ENCODE measurements at regions not wholly inside any gene's neighbourhood (a gene's known extent, or its start where the extent isn't known, plus 50 kb on each side); places are given as distances from the start of the nearest gene placed in this dataset.

DNA sequence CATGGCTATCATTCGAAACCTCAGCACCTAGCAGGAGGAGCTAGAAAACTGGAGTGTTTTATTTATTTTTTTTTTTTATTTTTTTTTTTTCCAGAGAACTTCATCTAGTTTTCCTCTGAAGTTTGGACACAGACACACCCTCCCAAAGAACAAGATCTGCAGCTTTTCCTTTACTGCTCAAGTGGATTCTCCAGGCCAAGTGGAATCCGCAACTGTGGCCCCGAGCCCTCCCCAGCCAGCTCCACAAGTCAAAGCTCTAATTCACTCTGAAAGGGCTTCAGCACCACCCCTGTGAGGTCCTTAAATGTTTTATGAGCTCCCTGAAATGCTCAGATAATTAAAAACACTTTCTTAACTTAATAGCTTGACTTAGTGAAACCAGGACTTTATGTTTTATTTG, 332.1 kb upstream of the DYNLRB2 start:
- no peak for TF ChIP-seq POLR2A (IDR thresholded peaks at IDR 0.05)
- TF ChIP-seq, protein P1, sequence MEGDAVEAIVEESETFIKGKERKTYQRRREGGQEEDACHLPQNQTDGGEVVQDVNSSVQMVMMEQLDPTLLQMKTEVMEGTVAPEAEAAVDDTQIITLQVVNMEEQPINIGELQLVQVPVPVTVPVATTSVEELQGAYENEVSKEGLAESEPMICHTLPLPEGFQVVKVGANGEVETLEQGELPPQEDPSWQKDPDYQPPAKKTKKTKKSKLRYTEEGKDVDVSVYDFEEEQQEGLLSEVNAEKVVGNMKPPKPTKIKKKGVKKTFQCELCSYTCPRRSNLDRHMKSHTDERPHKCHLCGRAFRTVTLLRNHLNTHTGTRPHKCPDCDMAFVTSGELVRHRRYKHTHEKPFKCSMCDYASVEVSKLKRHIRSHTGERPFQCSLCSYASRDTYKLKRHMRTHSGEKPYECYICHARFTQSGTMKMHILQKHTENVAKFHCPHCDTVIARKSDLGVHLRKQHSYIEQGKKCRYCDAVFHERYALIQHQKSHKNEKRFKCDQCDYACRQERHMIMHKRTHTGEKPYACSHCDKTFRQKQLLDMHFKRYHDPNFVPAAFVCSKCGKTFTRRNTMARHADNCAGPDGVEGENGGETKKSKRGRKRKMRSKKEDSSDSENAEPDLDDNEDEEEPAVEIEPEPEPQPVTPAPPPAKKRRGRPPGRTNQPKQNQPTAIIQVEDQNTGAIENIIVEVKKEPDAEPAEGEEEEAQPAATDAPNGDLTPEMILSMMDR (IDR thresholded peaks at IDR 0.05) = no peak

DNA sequence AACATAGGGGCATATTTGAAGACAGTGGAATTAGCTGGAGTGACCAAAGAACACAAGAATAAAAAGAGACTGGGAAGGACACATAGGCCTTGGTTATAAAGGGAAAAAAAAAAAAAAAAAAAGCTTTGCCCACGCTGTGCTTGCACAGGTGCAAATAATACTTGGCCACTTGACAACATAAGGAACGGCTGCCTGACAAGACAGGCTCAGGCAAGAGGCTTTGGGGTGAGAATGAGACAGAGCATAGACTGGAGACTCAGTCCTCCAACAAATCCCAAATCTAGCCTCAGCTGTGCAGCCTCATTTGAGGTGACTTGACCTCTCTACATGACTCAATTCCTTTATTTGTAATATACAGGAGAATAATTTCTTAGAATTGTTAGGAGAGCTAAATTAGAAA, 332.8 kb upstream of the DYNLRB2 start:
- Histone ChIP-seq H3K4me3 (no peak overlapping the region), H3K4me1 (no peaks in the 10 kb centered on the region), H3K27ac (no peak overlapping the region), H3K27me3 (no peaks in the 10 kb centered on the region), H3K9me3 (no peaks in the 10 kb centered on the region), H3K36me3 (no peaks in the 10 kb centered on the region)
- no peak for TF ChIP-seq POLR2A (IDR thresholded peaks at IDR 0.05)
- TF ChIP-seq, protein P1 (IDR thresholded peaks at IDR 0.05) = no peak
- no peak for DNase-seq

More for the DNA sequence above, 332.1 kb upstream of the DYNLRB2 start:
- H3K36me3 ChIP-seq = no peaks in the 10 kb centered on the region
- no peaks in the 10 kb centered on the region for H3K4me1 ChIP-seq
- H3K27me3 ChIP-seq = no peaks in the 10 kb centered on the region
- no peak overlapping the region for H3K4me3 ChIP-seq
- H3K27ac ChIP-seq = no peak overlapping the region
- no peaks in the 10 kb centered on the region for H3K9me3 ChIP-seq
- DNase-seq = no peak

DNA sequence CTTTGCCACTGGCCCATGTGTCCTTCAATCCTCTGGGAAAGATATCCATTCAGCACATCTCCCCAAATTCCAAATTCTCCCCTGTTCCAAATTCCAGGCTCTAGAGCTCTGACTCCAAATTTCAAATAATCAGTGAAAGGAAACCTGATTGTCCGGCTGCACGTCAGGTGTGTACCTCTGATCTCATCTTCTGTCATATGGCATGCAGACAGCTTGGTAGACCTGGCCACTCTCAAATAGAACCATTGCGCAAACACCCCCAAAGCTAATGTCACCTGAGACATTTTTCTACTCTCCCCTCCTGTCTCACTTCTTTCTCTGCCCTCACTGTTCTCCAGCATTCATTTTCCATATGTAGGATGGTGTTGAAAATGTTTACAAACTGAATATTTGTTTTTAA, 337.0 kb upstream of the DYNLRB2 start:
- H3K27me3 ChIP-seq = no peaks in the 10 kb centered on the region
- no peak for TF ChIP-seq POLR2A (IDR thresholded peaks at IDR 0.05)
- TF ChIP-seq, protein P1 (IDR thresholded peaks at IDR 0.05) = no peak
- H3K4me1 ChIP-seq = no peaks in the 10 kb centered on the region
- H3K9me3 ChIP-seq = no peaks in the 10 kb centered on the region
- DNase-seq = no peak
- no peak overlapping the region for H3K27ac ChIP-seq
- no peak overlapping the region for H3K4me3 ChIP-seq
- H3K36me3 ChIP-seq = no peaks in the 10 kb centered on the region

- DNase-seq = no peak
- Histone ChIP-seq H3K27ac (no peak overlapping the region), H3K9me3 (no peaks in the 10 kb centered on the region), H3K4me3 (no peak overlapping the region), H3K27me3 (no peaks in the 10 kb centered on the region), H3K36me3 (no peaks in the 10 kb centered on the region), H3K4me1 (no peaks in the 10 kb centered on the region)
- TF ChIP-seq POLR2A (IDR thresholded peaks at IDR 0.05) = no peak
- TF ChIP-seq, protein P1 (IDR thresholded peaks at IDR 0.05) = no peak
Measured at GRCh38 chr16:80202831-80203413, 337.9 kb upstream of the DYNLRB2 start.

GRCh38 chr16:80200079-80200478, 340.7 kb upstream of the DYNLRB2 start:
- Histone ChIP-seq H3K4me3 (no peak overlapping the region), H3K27me3 (no peaks in the 10 kb centered on the region), H3K4me1 (no peaks in the 10 kb centered on the region), H3K9me3 (no peaks in the 10 kb centered on the region), H3K36me3 (no peaks in the 10 kb centered on the region), H3K27ac (no peak overlapping the region)
- no peak for DNase-seq
- TF ChIP-seq, protein P1 (IDR thresholded peaks at IDR 0.05) = no peak
- no peak for TF ChIP-seq POLR2A (IDR thresholded peaks at IDR 0.05)

DNA sequence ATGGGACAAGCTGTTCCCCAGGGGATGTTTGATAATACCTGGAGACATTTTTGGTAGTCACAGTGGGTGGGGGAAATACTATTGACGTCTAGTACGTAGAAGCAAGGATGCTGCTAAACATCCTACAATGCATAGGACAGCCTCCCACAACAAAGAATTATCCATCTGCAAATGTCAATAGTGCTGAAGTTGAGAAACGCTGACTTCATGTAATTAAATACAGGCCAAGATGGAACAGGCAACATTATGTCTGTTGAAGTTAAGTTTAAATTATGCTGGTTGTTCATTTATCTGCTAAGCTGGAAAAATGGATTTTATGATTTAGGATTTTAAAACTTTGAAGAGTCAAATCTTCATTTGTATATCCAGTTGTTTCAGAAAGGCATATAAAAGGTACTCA, 341.2 kb upstream of the DYNLRB2 start:
- TF ChIP-seq POLR2A (IDR thresholded peaks at IDR 0.05) = no peak
- TF ChIP-seq, protein P1 (IDR thresholded peaks at IDR 0.05) = no peak
- Histone ChIP-seq H3K27me3 (no peaks in the 10 kb centered on the region), H3K36me3 (no peaks in the 10 kb centered on the region), H3K27ac (no peak overlapping the region), H3K4me1 (no peaks in the 10 kb centered on the region), H3K4me3 (no peak overlapping the region), H3K9me3 (no peaks in the 10 kb centered on the region)
- DNase-seq = no peak

Measured in Peyer's patch (tissue), 4 donors.